HG02759 (cell line): ENCODE measurements at regions not wholly inside any gene's neighbourhood (a gene's known extent, or its start where the extent isn't known, plus 50 kb on each side); places are given as distances from the start of the nearest gene placed in this dataset.

Experiments used
- ATAC-seq: cut with Tn5 transposase; IDR thresholded peaks from one replicate; pipeline ENCODE4 v1.9.1; 2021; ENCODE audit warnings: mild to moderate bottlenecking, moderate library complexity; ENCODE audit not compliant: unreplicated experiment

GRCh38 chr11:88231894-88232482 is 56.7 kb upstream of the RAB38 start:
- ATAC-seq, result peak; percentile 92

DNA sequence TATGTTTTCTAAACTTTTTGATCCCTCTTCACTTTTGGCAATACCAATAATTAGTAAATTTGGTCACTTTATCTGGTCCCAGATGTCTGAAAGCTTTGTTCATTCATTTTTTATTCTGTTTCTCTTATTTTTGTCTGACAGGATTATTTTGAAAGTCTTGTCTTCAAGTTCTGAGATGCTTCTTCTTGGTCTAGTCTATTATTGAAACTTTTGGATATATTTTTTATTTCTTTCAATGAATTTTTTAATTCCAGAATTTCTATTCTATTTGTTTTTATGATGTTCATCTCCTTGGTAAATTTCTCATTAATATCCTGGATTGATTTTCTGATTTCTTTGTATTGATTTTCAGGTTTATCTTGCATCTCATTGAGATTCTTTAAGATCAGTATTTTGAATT is 54.1 kb upstream of the RAB38 start:
- ATAC-seq, result no peak
